GM12865 (cell line): ENCODE measurements at regions not wholly inside any gene's neighbourhood (a gene's known extent, or its start where the extent isn't known, plus 50 kb on each side); places are given as distances from the start of the nearest gene placed in this dataset.

Source experiments
- DNase-seq: peaks from one replicate; pipeline ENCODE4 v3.0.0; 2010; ENCODE audit warnings: low read depth
- H3K4me3 ChIP-seq: 2 replicates; pipeline ENCODE4 v1.5.1; 2011; ENCODE audit warnings: mild to moderate bottlenecking, low read depth, low read length, control low read depth
- TF ChIP-seq, protein P1 (sequence below): IDR thresholded peaks from 2 replicates; pipeline ENCODE4 v1.5.1; 2011; ENCODE audit warnings: low read length, control low read depth, low read depth, inconsistent platforms; ENCODE audit not compliant: insufficient read depth; ENCODE audit errors: missing control alignments

DNA sequence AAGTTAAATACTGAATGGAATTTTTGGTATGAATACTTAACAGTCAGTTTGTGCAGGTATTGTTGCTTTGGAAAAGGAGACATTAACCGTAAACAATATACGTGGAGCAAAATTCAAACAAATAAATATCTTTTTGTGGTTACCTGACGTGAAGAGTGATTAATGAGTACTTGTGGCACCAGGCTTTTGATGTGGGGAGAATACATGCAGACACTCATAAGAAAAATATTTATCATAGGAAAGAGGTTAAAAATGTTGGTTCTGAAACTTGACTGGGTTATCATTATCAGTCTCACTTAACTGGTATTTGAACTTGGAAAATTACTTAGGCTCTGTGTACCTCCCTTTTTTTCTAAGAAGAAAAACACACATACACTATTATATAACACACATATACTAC is 136.4 kb upstream of the NDST4 start:
- no peak for DNase-seq
- H3K4me3 ChIP-seq, result no peak overlapping the region
- TF ChIP-seq, protein P1, sequence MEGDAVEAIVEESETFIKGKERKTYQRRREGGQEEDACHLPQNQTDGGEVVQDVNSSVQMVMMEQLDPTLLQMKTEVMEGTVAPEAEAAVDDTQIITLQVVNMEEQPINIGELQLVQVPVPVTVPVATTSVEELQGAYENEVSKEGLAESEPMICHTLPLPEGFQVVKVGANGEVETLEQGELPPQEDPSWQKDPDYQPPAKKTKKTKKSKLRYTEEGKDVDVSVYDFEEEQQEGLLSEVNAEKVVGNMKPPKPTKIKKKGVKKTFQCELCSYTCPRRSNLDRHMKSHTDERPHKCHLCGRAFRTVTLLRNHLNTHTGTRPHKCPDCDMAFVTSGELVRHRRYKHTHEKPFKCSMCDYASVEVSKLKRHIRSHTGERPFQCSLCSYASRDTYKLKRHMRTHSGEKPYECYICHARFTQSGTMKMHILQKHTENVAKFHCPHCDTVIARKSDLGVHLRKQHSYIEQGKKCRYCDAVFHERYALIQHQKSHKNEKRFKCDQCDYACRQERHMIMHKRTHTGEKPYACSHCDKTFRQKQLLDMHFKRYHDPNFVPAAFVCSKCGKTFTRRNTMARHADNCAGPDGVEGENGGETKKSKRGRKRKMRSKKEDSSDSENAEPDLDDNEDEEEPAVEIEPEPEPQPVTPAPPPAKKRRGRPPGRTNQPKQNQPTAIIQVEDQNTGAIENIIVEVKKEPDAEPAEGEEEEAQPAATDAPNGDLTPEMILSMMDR, result no peak

DNA sequence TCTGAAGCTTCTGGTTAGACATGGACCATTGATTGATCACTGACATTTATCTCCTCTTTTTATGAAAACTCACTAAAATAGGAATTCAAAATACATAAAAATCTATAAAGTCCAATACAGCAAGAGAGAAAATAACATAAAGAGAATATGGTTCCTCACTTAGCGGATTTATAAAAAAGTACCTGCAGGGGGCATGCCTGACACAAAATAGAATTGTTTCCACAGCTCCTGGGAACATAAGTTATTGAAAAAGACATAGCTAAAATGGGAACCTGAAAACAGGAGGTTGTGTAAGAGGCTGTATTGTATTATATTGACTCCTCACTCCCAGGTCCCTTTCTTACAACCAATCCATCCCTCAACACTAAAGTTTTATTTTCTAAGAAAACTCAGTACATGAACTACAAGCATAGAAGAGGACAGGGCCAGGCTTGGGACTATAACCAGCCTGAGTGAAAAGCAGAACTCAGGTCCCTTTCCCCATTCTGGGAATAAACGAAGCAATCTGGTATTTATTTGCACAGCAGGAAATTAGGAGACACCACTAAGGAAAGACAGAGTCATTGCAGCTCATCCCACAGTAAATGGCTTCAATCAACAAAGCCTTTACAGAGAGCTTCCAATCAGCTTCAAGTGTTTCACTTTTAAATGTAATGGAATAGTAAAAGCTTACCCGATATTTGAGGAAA is 121.1 kb upstream of the NDST4 start:
- H3K4me3 ChIP-seq, result no peak overlapping the region
- peak; percentile 58 for DNase-seq
- TF ChIP-seq, protein P1, result peak; percentile 26

DNA sequence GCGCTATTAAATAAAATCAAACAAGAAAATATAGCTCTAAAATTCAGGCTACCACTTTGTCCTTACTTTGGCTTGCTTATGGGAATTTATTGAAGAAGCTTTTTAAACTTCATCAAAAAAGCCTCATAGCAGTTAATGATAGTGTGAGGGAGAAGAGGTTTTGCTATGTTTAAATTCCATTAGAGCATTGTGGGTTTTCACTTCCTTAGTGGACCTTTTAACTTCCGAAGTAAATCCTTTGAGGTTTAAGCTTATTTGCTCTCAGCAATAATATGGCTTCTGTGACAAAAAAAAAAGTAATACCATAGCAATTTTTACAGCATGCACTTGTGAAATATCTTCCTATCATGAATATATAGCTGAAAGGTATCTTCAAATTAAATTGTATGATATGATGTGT is 120.2 kb upstream of the NDST4 start:
- TF ChIP-seq, protein P1, result no peak
- H3K4me3 ChIP-seq, result no peak overlapping the region
- no peak for DNase-seq

DNA sequence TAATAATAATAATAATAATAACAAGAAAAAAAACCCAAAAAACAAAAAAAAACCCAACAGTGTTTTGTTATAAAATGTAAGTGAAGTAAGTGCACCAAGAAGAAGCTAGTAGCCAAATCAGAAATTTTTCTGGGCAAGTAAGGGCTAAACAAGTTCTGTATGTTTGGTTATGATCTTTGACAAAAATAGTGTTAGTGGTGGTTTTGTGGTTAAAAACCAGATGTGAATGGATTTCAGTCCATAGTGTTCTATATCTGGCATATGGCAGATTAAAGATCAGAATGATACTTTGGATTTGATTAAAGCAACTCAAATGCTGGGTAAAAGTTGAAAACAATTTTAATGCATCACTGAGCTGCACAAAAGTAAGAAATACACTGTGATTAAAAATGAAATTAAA is 116.5 kb upstream of the NDST4 start:
- TF ChIP-seq, protein P1, result no peak
- peak; percentile 7 for DNase-seq
- H3K4me3 ChIP-seq, result no peak overlapping the region

DNA sequence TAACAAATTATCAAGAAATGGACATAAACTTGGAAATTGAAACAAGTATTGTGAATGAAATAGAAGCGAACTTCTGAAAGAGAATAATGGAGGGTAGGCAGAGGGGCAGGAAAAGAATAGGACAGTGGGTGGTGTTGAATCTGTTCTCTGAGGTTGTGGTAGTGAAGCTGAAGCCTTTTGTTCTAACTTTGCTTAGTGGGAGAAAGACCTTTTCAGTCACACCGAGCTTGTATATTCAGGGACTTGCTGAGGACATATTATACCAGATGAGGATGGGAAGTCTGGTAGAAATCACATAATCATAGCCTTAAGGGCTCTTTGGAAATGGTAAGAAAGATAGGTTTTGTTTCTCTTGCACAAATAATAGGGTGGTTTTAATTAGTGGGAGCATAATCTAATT is 115.4 kb upstream of the NDST4 start:
- H3K4me3 ChIP-seq, result no peak overlapping the region
- no peak for DNase-seq
- TF ChIP-seq, protein P1, result no peak

DNA sequence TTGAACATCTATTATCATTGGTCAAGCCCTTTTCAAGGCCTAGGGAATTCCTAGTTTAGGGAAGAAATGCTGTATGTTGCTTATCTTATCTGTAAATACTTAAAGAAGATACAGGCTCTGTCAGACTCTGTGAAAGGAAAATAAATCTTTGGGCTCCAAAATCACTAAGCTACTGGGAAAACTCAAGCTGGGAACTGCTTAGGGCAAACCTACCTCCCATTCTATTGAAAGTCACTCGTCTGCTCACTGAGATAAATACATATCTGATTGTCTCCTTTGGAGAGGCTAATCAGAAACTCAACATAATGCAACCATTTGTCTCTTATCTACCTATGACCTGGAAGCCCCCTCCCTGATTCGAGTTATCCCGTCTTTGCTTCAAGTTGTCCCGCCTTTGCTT is 108.6 kb upstream of the NDST4 start:
- TF ChIP-seq, protein P1, result no peak
- no peak overlapping the region for H3K4me3 ChIP-seq
- DNase-seq, result no peak

DNA sequence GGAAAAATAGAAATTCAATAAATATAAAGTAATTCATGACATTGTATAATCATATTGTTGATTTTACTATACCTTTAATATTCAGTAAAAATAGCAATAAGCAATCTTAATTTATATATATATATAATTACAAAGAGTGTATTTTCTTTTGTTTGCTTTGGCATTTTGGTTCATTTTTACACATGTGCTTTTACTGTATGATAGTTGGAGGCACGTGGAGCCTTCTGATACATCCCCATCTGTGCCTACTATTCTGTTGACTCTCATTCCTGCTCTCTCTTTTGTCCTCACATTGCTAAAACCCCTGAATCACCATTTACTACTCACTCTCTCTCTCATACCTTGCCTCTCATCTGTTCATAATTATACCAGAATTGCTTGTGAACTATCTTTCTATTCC is 106.4 kb upstream of the NDST4 start:
- H3K4me3 ChIP-seq, result no peak overlapping the region
- TF ChIP-seq, protein P1, result no peak
- DNase-seq, result no peak
